Keratinocyte (primary cell): ENCODE measurements at regions not wholly inside any gene's neighbourhood (a gene's known extent, or its start where the extent isn't known, plus 50 kb on each side); places are given as distances from the start of the nearest gene placed in this dataset.

Experiments used
- DNase-seq: peaks from one replicate; pipeline ENCODE4 v3.0.0-alpha.2; 2011; ENCODE audit warnings: low read depth, missing footprints, low spot score
- FAIRE-seq: peaks from 2 replicates; lab custom pipeline; 2011; peaks lifted over from hg19 to GRCh38; lab: Jason Lieb, UNC
- H2AFZ ChIP-seq: 2 replicates; pipeline ENCODE4 v1.6.0; 2012; ENCODE audit warnings: low read length, control low read depth, inconsistent platforms; ENCODE audit not compliant: control insufficient read depth
- H3K27ac ChIP-seq: 2 replicates; pipeline ENCODE4 v1.5.1; 2011; ENCODE audit warnings: low read length; ENCODE audit not compliant: control insufficient read depth, insufficient read depth
- H3K27me3 ChIP-seq: 3 replicates; pipeline ENCODE4 v1.6.0; 2011; ENCODE audit warnings: low read length; ENCODE audit not compliant: control insufficient read depth, insufficient read depth; ENCODE audit errors: extremely low read depth
- H3K36me3 ChIP-seq, 2 experiments: 2 replicates in 1 of 2; 3 replicates in 1 of 2; pipeline ENCODE4 v1.5.1; 2011; ENCODE audit warnings: low read length in 2 of 2, mild to moderate bottlenecking in 1 of 2; ENCODE audit not compliant: control insufficient read depth in 2 of 2, insufficient read depth in 2 of 2; ENCODE audit errors: extremely low read depth in 1 of 2
- H3K4me1 ChIP-seq: 3 replicates; pipeline ENCODE4 v1.5.1; 2011; ENCODE audit warnings: low read length; ENCODE audit not compliant: control insufficient read depth, insufficient read depth; ENCODE audit errors: extremely low read depth
- H3K4me2 ChIP-seq: 3 replicates; pipeline ENCODE4 v1.6.0; 2011; ENCODE audit warnings: low read depth, low read length; ENCODE audit not compliant: control insufficient read depth, insufficient read depth; ENCODE audit errors: extremely low read depth
- H3K4me3 ChIP-seq, 3 experiments: fragments of 200-600 bp in 1 of 3; sonication (generic) in 1 of 3; 2 replicates in 2 of 3; 3 replicates in 1 of 3; pipeline ENCODE4 v1.5.1; 2011 to 2016; ENCODE audit warnings: low read length in 3 of 3, mild to moderate bottlenecking in 3 of 3, control low read depth in 2 of 3, inconsistent platforms in 1 of 3, low read depth in 1 of 3, mixed read lengths in 1 of 3, mixed run types in 1 of 3, moderate library complexity in 1 of 3; ENCODE audit not compliant: control insufficient read depth in 2 of 3, insufficient read depth in 2 of 3; ENCODE audit errors: extremely low read depth in 1 of 3
- H3K79me2 ChIP-seq: 2 replicates; pipeline ENCODE4 v1.6.0; 2012; ENCODE audit warnings: low read length; ENCODE audit not compliant: control insufficient read depth, insufficient read depth
- H3K9ac ChIP-seq: 3 replicates; pipeline ENCODE4 v1.6.0; 2011; ENCODE audit warnings: low read length; ENCODE audit not compliant: control insufficient read depth, insufficient read depth; ENCODE audit errors: extremely low read depth
- H3K9me1 ChIP-seq: 3 replicates; pipeline ENCODE4 v1.6.0; 2011; ENCODE audit warnings: low read length; ENCODE audit not compliant: control insufficient read depth, insufficient read depth; ENCODE audit errors: extremely low read depth
- H3K9me3 ChIP-seq: 2 replicates; pipeline ENCODE4 v1.5.1; 2012; ENCODE audit warnings: low read depth, low read length; ENCODE audit not compliant: control insufficient read depth
- H4K20me1 ChIP-seq: 3 replicates; pipeline ENCODE4 v1.6.0; 2011; ENCODE audit warnings: low read length; ENCODE audit not compliant: control insufficient read depth, insufficient read depth; ENCODE audit errors: extremely low read depth
- EZH2 ChIP-seq: IDR thresholded peaks from one replicate; pipeline ENCODE4 v1.6.1; 2012; ENCODE audit warnings: inconsistent platforms, mild to moderate bottlenecking, low read length, moderate library complexity
- dilution Hi-C: fragments of 300-500 bp; cut with MboI; formaldehyde crosslinking; loops from one replicate; pipeline ENCODE4 v1.7.0; 2020; ENCODE audit warnings: low sequenced_read_pairs; ENCODE audit not compliant: extremely low pct_ligation_motif_present
- TF ChIP-seq, protein P1 (sequence below), 3 experiments: IDR thresholded peaks in 1 of 3; conservative IDR thresholded peaks in 1 of 3; optimal IDR thresholded peaks in 1 of 3; 2 replicates in 2 of 3; 3 replicates in 1 of 3; pipeline versions ENCODE3 to v1.5.1; 2011; ENCODE audit warnings: low read length in 3 of 3, mild to moderate bottlenecking in 3 of 3, moderate library complexity in 2 of 3, control low read depth in 1 of 3, inconsistent platforms in 1 of 3; ENCODE audit not compliant: insufficient read depth in 2 of 3; ENCODE audit errors: extremely low read depth in 1 of 3

DNA sequence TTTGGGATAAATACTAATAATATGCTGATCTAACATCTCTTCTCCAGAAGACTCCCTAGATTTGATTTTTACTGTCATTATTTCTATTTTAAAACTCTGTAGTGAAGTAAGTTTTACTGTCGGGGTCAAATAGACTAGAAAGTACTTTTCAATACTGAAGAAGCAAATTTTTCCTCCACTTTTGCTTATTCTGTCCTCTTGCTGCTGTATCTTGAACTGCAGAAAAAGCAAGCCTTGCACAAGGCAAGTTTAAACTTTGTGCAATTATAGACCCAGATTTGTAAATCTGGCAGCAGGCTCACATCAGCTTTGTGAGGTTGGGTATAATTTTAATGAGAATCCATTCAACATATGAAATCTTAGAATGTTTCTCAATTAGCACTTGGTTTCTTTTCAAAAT is 151.1 kb upstream of the ETS2 start:
- no peaks in the 10 kb centered on the region for H3K36me3 ChIP-seq
- FAIRE-seq: no peak
- H3K9me1 ChIP-seq: no peaks in the 10 kb centered on the region
- H3K4me3 ChIP-seq: no peak overlapping the region
- dilution Hi-C loops: no loop called here
- H3K27me3 ChIP-seq: peaks cover 20% of the 10 kb centered on the region
- no peaks in the 10 kb centered on the region for H3K79me2 ChIP-seq
- H3K9me3 ChIP-seq: no peaks in the 10 kb centered on the region
- TF ChIP-seq EZH2: no peak
- TF ChIP-seq, protein P1, sequence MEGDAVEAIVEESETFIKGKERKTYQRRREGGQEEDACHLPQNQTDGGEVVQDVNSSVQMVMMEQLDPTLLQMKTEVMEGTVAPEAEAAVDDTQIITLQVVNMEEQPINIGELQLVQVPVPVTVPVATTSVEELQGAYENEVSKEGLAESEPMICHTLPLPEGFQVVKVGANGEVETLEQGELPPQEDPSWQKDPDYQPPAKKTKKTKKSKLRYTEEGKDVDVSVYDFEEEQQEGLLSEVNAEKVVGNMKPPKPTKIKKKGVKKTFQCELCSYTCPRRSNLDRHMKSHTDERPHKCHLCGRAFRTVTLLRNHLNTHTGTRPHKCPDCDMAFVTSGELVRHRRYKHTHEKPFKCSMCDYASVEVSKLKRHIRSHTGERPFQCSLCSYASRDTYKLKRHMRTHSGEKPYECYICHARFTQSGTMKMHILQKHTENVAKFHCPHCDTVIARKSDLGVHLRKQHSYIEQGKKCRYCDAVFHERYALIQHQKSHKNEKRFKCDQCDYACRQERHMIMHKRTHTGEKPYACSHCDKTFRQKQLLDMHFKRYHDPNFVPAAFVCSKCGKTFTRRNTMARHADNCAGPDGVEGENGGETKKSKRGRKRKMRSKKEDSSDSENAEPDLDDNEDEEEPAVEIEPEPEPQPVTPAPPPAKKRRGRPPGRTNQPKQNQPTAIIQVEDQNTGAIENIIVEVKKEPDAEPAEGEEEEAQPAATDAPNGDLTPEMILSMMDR (optimal IDR thresholded peaks at IDR 0.05 in 1 of 3, IDR thresholded peaks at IDR 0.05 in 1 of 3, conservative IDR thresholded peaks at IDR 0.05 in 1 of 3; ENCODE audit: extremely low read depth in 1 of 3, insufficient read depth in 2 of 3, low read length in 3 of 3): no peak
- no peak overlapping the region for H3K27ac ChIP-seq
- no peak overlapping the region for H2AFZ ChIP-seq
- no peak overlapping the region for H3K4me2 ChIP-seq
- H3K9ac ChIP-seq: no peak overlapping the region
- no peaks in the 10 kb centered on the region for H4K20me1 ChIP-seq
- no peak for DNase-seq
- no peaks in the 10 kb centered on the region for H3K4me1 ChIP-seq

DNA sequence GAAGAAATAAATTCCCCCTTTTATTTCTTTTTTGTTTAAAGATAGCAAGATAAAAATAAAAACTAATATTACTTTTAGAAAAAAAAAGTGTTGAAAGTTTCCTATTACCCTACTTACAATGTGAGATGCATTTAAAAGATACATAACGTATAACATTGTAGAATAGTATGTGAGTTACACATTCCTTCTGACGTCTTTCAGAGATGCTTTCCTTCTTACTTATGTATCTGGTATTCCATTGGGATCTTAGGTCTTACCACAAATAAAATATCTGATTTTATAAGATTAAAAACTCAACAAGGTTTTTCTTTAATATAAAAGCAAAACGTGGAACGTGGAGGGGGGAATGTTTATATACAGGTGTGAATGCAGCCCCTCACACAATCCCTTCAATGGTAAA is 147.2 kb upstream of the ETS2 start:
- no peak for DNase-seq
- Histone ChIP-seq H3K4me3 (no peak overlapping the region), H3K27me3 (peaks cover 49% of the 10 kb centered on the region), H3K4me2 (no peak overlapping the region), H3K79me2 (no peaks in the 10 kb centered on the region), H3K9ac (no peak overlapping the region), H3K27ac (no peak overlapping the region), H3K4me1 (peaks cover 4% of the 10 kb centered on the region), H3K9me3 (no peaks in the 10 kb centered on the region), H2AFZ (no peak overlapping the region), H4K20me1 (no peaks in the 10 kb centered on the region), H3K36me3 (no peaks in the 10 kb centered on the region), H3K9me1 (no peaks in the 10 kb centered on the region)
- dilution Hi-C loops: no loop called here
- TF ChIP-seq, protein P1 (optimal IDR thresholded peaks at IDR 0.05 in 1 of 3, IDR thresholded peaks at IDR 0.05 in 1 of 3, conservative IDR thresholded peaks at IDR 0.05 in 1 of 3; ENCODE audit: extremely low read depth in 1 of 3, insufficient read depth in 2 of 3, low read length in 3 of 3): no peak
- no peak for TF ChIP-seq EZH2
- no peak for FAIRE-seq
